ENCODE measurements at regions not wholly inside any gene's neighbourhood (a gene's known extent, or its start where the extent isn't known, plus 50 kb on each side); places are given as distances from the start of the nearest gene placed in this dataset.
"Not testable (repeated sequence)": the region's sequence is repeated elsewhere in the genome, so short reads cannot be mapped to it uniquely, and the experiment has no call there.

- no peaks in the 10 kb centered on the region for H3K27me3 ChIP-seq (ENCODE audit: control insufficient read depth, insufficient read depth, low read length)
- H3K4me3 ChIP-seq (ENCODE audit: low read length) = no peak overlapping the region
- DNase-seq = no peak
- H3K9me3 ChIP-seq (replicated peaks; ENCODE audit: control insufficient read depth, low read depth, low read length) = no peaks in the 10 kb centered on the region
- no peaks in the 10 kb centered on the region for H3K36me3 ChIP-seq (ENCODE audit: control insufficient read depth, insufficient read depth, low read length)
- H3K27ac ChIP-seq (ENCODE audit: low read length) = no peak overlapping the region
- WGBS (ENCODE audit: insufficient coverage) = 87% methylated on average over 3 of the region's 4 CpGs
- no peaks in the 10 kb centered on the region for H3K4me1 ChIP-seq (ENCODE audit: control insufficient read depth, insufficient read depth, low read length)
Measured at GRCh38 chr12:80018119-80018518, 81.2 kb upstream of the OTOGL start.

- no peaks in the 10 kb centered on the region for H3K4me1 ChIP-seq (ENCODE audit: control insufficient read depth, insufficient read depth, low read length)
- WGBS (ENCODE audit: insufficient coverage) = 67% methylated on average over 1 of the region's 1 CpG
- H3K36me3 ChIP-seq (ENCODE audit: control insufficient read depth, insufficient read depth, low read length) = no peaks in the 10 kb centered on the region
- DNase-seq = peak; percentile 52
- peaks cover 2% of the 10 kb centered on the region for H3K9me3 ChIP-seq (replicated peaks; ENCODE audit: control insufficient read depth, low read depth, low read length)
- H3K27ac ChIP-seq (ENCODE audit: low read length) = peak overlapping the region; percentile 49
- H3K27me3 ChIP-seq (ENCODE audit: control insufficient read depth, insufficient read depth, low read length) = no peaks in the 10 kb centered on the region
- H3K4me3 ChIP-seq (ENCODE audit: low read length) = no peak overlapping the region
Measured at GRCh38 chr12:80017261-80017870, 82.0 kb upstream of the OTOGL start.

- Histone ChIP-seq H3K4me1 (ENCODE audit: control insufficient read depth, insufficient read depth, low read length) (no peaks in the 10 kb centered on the region), H3K4me3 (ENCODE audit: low read length) (no peak overlapping the region), H3K27ac (ENCODE audit: low read length) (peak overlapping the region; percentile 49), H3K9me3 (replicated peaks; ENCODE audit: control insufficient read depth, low read depth, low read length) (peaks cover 2% of the 10 kb centered on the region), H3K36me3 (ENCODE audit: control insufficient read depth, insufficient read depth, low read length) (no peaks in the 10 kb centered on the region), H3K27me3 (ENCODE audit: control insufficient read depth, insufficient read depth, low read length) (no peaks in the 10 kb centered on the region)
- DNase-seq = peak; percentile 40
- no CpG with 5 or more reads among the region's 3 CpGs for WGBS (ENCODE audit: insufficient coverage)
Measured at GRCh38 chr12:80016684-80017083, 81.8 kb upstream of the PPP1R12A start.

GRCh38 chr12:80015660-80016059, 80.8 kb upstream of the PPP1R12A start:
- no peaks in the 10 kb centered on the region for H3K36me3 ChIP-seq (ENCODE audit: control insufficient read depth, insufficient read depth, low read length)
- H3K4me1 ChIP-seq (ENCODE audit: control insufficient read depth, insufficient read depth, low read length) = no peaks in the 10 kb centered on the region
- H3K9me3 ChIP-seq (replicated peaks; ENCODE audit: control insufficient read depth, low read depth, low read length) = peaks cover 2% of the 10 kb centered on the region
- 90% methylated on average over 2 of the region's 4 CpGs for WGBS (ENCODE audit: insufficient coverage)
- no peak overlapping the region for H3K4me3 ChIP-seq (ENCODE audit: low read length)
- no peaks in the 10 kb centered on the region for H3K27me3 ChIP-seq (ENCODE audit: control insufficient read depth, insufficient read depth, low read length)
- DNase-seq = no peak
- H3K27ac ChIP-seq (ENCODE audit: low read length) = no peak overlapping the region

- not testable (repeated sequence) for H3K27ac ChIP-seq (ENCODE audit: low read length); H3K4me1 ChIP-seq (ENCODE audit: control insufficient read depth, insufficient read depth, low read length); H3K36me3 ChIP-seq (ENCODE audit: control insufficient read depth, insufficient read depth, low read length); DNase-seq; H3K27me3 ChIP-seq (ENCODE audit: control insufficient read depth, insufficient read depth, low read length); H3K4me3 ChIP-seq (ENCODE audit: low read length); H3K9me3 ChIP-seq (replicated peaks; ENCODE audit: control insufficient read depth, low read depth, low read length)
Measured at GRCh38 chr12:80003744-80004143, 68.8 kb upstream of the PPP1R12A start.

- Histone ChIP-seq H3K4me1 (ENCODE audit: control insufficient read depth, insufficient read depth, low read length) (no peaks in the 10 kb centered on the region), H3K4me3 (ENCODE audit: low read length) (no peak overlapping the region), H3K9me3 (replicated peaks; ENCODE audit: control insufficient read depth, low read depth, low read length) (no peaks in the 10 kb centered on the region), H3K36me3 (ENCODE audit: control insufficient read depth, insufficient read depth, low read length) (no peaks in the 10 kb centered on the region), H3K27ac (ENCODE audit: low read length) (no peak overlapping the region), H3K27me3 (ENCODE audit: control insufficient read depth, insufficient read depth, low read length) (no peaks in the 10 kb centered on the region)
- no peak for DNase-seq
- no CpG with 5 or more reads among the region's 1 CpG for WGBS (ENCODE audit: insufficient coverage)
Measured at GRCh38 chr12:80001562-80001961, 66.7 kb upstream of the PPP1R12A start.

- WGBS (ENCODE audit: insufficient coverage) = no CpG with 5 or more reads among the region's 1 CpG
- Histone ChIP-seq H3K27me3 (ENCODE audit: control insufficient read depth, insufficient read depth, low read length) (no peaks in the 10 kb centered on the region), H3K4me1 (ENCODE audit: control insufficient read depth, insufficient read depth, low read length) (no peaks in the 10 kb centered on the region), H3K27ac (ENCODE audit: low read length) (no peak overlapping the region), H3K9me3 (replicated peaks; ENCODE audit: control insufficient read depth, low read depth, low read length) (no peaks in the 10 kb centered on the region), H3K4me3 (ENCODE audit: low read length) (no peak overlapping the region), H3K36me3 (ENCODE audit: control insufficient read depth, insufficient read depth, low read length) (no peaks in the 10 kb centered on the region)
- no peak for DNase-seq
Measured at GRCh38 chr12:80000831-80001230, 65.9 kb upstream of the PPP1R12A start.

- H3K4me1 ChIP-seq (ENCODE audit: control insufficient read depth, insufficient read depth, low read length) = no peaks in the 10 kb centered on the region
- no peak for DNase-seq
- WGBS (ENCODE audit: insufficient coverage) = no CpG with 5 or more reads among the region's 1 CpG
- no peaks in the 10 kb centered on the region for H3K27me3 ChIP-seq (ENCODE audit: control insufficient read depth, insufficient read depth, low read length)
- H3K4me3 ChIP-seq (ENCODE audit: low read length) = no peak overlapping the region
- no peak overlapping the region for H3K27ac ChIP-seq (ENCODE audit: low read length)
- no peaks in the 10 kb centered on the region for H3K36me3 ChIP-seq (ENCODE audit: control insufficient read depth, insufficient read depth, low read length)
- H3K9me3 ChIP-seq (replicated peaks; ENCODE audit: control insufficient read depth, low read depth, low read length) = no peaks in the 10 kb centered on the region
Measured at GRCh38 chr12:79998554-79998953, 63.7 kb upstream of the PPP1R12A start.

GRCh38 chr12:79997096-79997791, 62.3 kb upstream of the PPP1R12A start:
- Histone ChIP-seq H3K9me3 (replicated peaks; ENCODE audit: control insufficient read depth, low read depth, low read length) (no peaks in the 10 kb centered on the region), H3K36me3 (ENCODE audit: control insufficient read depth, insufficient read depth, low read length) (no peaks in the 10 kb centered on the region), H3K4me3 (ENCODE audit: low read length) (no peak overlapping the region), H3K27me3 (ENCODE audit: control insufficient read depth, insufficient read depth, low read length) (no peaks in the 10 kb centered on the region), H3K4me1 (ENCODE audit: control insufficient read depth, insufficient read depth, low read length) (no peaks in the 10 kb centered on the region), H3K27ac (ENCODE audit: low read length) (no peak overlapping the region)
- WGBS (ENCODE audit: insufficient coverage) = no CpG with 5 or more reads among the region's 2 CpGs
- DNase-seq = peak; percentile 68

- not testable (repeated sequence) for H3K4me3 ChIP-seq (ENCODE audit: low read length); H3K36me3 ChIP-seq (ENCODE audit: control insufficient read depth, insufficient read depth, low read length); H3K9me3 ChIP-seq (replicated peaks; ENCODE audit: control insufficient read depth, low read depth, low read length); H3K27me3 ChIP-seq (ENCODE audit: control insufficient read depth, insufficient read depth, low read length); DNase-seq; H3K27ac ChIP-seq (ENCODE audit: low read length); H3K4me1 ChIP-seq (ENCODE audit: control insufficient read depth, insufficient read depth, low read length)
- WGBS (ENCODE audit: insufficient coverage) = 100% methylated on average over 1 of the region's 7 CpGs
Measured at GRCh38 chr12:79995385-79996084, 60.6 kb upstream of the PPP1R12A start.
